K562 (cell line): ENCODE measurements at regions not wholly inside any gene's neighbourhood (a gene's known extent, or its start where the extent isn't known, plus 50 kb on each side); places are given as distances from the start of the nearest gene placed in this dataset.

ENCODE experiments used
- ATF7 ChIP-seq: fragments of 450-650 bp; IDR thresholded peaks from 2 replicates; pipeline ENCODE4 v1.7.1; 2014; ENCODE audit warnings: mild to moderate bottlenecking, moderate library complexity
- NRF1 ChIP-seq, 2 experiments: fragments of 450-650 bp; IDR thresholded peaks in 1 of 2; conservative IDR thresholded peaks in 1 of 2; 2 replicates each; pipeline ENCODE4 v1.6.1; 2014; ENCODE audit warnings: mild to moderate bottlenecking in 2 of 2
- ZC3H11A ChIP-seq: IDR thresholded peaks from 2 replicates; pipeline ENCODE4 v1.6.1; 2012; ENCODE audit warnings: low read depth, low read length, improper control_type of control experiment
- ZNF274 ChIP-seq: IDR thresholded peaks from 2 replicates; pipeline ENCODE4 v1.6.1; 2011; ENCODE audit warnings: low read depth, mild to moderate bottlenecking, low read length, moderate library complexity, borderline replicate concordance
- TF ChIP-seq, protein P1 (sequence below), 2 experiments: fragments of 450-650 bp; formaldehyde crosslinking in 1 of 2; IDR thresholded peaks; 2 replicates each; pipeline versions ENCODE4 v1.4.0 to v1.6.1; 2014 to 2020; ENCODE audit warnings: mild to moderate bottlenecking in 2 of 2, borderline replicate concordance in 1 of 2, low read depth in 1 of 2

DNA sequence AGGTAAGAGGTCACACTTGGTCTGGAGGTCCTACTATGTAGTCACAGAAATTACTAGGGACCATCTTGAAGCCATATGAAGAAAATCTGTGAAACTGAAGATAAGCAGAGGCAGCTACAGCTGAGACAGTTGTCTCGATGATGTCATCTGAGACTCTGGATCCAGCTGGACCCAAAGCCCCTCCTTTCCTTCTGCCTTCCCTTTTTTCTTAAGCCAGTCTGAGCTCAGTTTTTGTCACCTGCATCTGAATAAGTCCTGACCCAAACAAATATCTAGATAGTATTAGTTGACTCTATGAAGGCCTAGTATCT, 143.3 kb downstream of the ETS2 start (continued):
- TF ChIP-seq, protein P1, sequence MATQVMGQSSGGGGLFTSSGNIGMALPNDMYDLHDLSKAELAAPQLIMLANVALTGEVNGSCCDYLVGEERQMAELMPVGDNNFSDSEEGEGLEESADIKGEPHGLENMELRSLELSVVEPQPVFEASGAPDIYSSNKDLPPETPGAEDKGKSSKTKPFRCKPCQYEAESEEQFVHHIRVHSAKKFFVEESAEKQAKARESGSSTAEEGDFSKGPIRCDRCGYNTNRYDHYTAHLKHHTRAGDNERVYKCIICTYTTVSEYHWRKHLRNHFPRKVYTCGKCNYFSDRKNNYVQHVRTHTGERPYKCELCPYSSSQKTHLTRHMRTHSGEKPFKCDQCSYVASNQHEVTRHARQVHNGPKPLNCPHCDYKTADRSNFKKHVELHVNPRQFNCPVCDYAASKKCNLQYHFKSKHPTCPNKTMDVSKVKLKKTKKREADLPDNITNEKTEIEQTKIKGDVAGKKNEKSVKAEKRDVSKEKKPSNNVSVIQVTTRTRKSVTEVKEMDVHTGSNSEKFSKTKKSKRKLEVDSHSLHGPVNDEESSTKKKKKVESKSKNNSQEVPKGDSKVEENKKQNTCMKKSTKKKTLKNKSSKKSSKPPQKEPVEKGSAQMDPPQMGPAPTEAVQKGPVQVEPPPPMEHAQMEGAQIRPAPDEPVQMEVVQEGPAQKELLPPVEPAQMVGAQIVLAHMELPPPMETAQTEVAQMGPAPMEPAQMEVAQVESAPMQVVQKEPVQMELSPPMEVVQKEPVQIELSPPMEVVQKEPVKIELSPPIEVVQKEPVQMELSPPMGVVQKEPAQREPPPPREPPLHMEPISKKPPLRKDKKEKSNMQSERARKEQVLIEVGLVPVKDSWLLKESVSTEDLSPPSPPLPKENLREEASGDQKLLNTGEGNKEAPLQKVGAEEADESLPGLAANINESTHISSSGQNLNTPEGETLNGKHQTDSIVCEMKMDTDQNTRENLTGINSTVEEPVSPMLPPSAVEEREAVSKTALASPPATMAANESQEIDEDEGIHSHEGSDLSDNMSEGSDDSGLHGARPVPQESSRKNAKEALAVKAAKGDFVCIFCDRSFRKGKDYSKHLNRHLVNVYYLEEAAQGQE (IDR thresholded peaks at IDR 0.05; ENCODE audit: borderline replicate concordance): peak; percentile 38
- TF ChIP-seq, protein P1 (CRISPR knock-in tag; IDR thresholded peaks at IDR 0.05; ENCODE audit: low read depth): no peak
- TF ChIP-seq ATF7 (peak; percentile 86), ZC3H11A (no peak), ZNF274 (no peak), NRF1 (conservative IDR thresholded peaks at IDR 0.05 in 1 of 2, IDR thresholded peaks at IDR 0.05 in 1 of 2) (no peak)
